ENCODE measurements at regions not wholly inside any gene's neighbourhood (a gene's known extent, or its start where the extent isn't known, plus 50 kb on each side); places are given as distances from the start of the nearest gene placed in this dataset.
A peak's percentile ranks its signal among the peaks of the same experiment; 100 is the strongest.

DNA sequence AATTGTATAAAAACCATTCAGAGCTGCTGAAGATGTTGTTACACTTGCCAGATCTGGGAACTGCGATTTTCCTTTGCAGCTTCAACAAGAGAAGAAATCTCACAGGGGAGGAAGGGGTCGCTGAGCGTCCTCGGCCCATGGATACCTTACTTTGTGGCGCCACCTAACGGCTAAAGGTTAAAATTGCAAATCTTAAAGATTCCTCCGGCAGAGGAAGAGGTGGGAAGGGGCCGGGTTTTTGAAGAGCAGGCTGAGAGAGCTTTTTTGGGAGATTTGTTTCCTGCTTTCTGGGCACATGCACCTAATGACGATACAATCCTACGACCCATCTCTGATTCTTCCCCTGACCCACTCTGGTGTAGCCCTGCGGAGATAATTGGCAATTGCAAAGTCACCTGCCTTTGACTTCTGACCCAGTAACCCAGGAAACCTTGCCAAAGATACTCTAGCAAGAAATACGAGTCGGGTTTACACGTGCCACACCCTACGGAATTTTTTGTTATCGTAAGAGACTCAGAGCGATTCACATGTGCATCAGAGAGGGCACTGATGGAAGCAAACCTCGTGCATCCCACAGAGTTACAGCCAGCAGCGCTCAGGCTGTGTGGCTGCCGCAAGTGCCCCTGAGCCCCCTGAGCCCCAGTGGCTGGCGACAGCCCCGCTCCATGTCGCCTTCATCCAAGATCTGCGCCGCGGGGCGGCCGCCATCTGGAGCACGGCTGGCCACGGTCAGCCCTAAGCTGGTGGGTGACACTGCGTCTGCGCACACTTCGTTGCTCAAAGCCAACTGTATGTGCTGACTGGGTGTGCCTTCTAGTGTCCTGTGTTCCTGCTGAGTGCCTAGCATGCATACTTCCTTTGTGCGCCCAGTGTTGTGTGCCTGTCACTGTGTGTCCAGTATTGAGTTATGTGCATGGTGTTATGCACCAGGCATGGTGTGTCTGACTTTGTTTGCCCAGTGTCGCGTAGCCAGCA, 55.2 kb upstream of the CHRNA7 start:
- CTCF ChIA-PET: interaction anchor here (0.6 to 1.3 kb wide), 2 partner anchors 323 to 326 kb away, joined by 3 to 4 read pairs; no protein-coding TSS in a partner anchor
- H3K9ac ChIP-seq (replicated peaks; ENCODE audit: extremely low read depth, insufficient read depth, low read length): no peak overlapping the region
- intact Hi-C loops (cut with micrococcal nuclease): loop anchor here (5.0 kb wide), 1 partner anchor 57 kb away; the partner anchor contains the start of gene CHRNA7

More for the DNA sequence above, 55.2 kb upstream of the CHRNA7 start:
- Histone ChIP-seq H3K4me3 (replicated peaks in 1 of 3; ENCODE audit: insufficient read depth in 1 of 3, low read depth in 1 of 3, low read length in 3 of 3) (no peak overlapping the region), H3K4me2 (ENCODE audit: insufficient read depth, low read length) (no peak overlapping the region), H3K79me2 (ENCODE audit: control insufficient read depth, insufficient read depth, low read length) (no peaks in the 10 kb centered on the region), H4K20me1 (replicated peaks; ENCODE audit: control insufficient read depth, extremely low read depth, insufficient read depth, low read length) (no peaks in the 10 kb centered on the region), H3K9me3 (replicated peaks; ENCODE audit: control insufficient read depth, insufficient read depth, low read length) (no peaks in the 10 kb centered on the region), H2AFZ (ENCODE audit: low read depth, low read length) (no peak overlapping the region), H3K9me1 (replicated peaks; ENCODE audit: control insufficient read depth, extremely low read depth, insufficient read depth, low read length) (no peaks in the 10 kb centered on the region), H3K27ac (ENCODE audit: insufficient read depth, low read depth, low read length) (no peak overlapping the region), H3K4me1 (ENCODE audit: control insufficient read depth, extremely low read depth, insufficient read depth, low read length) (peaks cover 3% of the 10 kb centered on the region), H3K27me3 (ENCODE audit: control insufficient read depth in 2 of 2, insufficient read depth in 2 of 2, low read length in 2 of 2) (no peaks in the 10 kb centered on the region), H3K36me3 (ENCODE audit: control insufficient read depth in 2 of 2, extremely low read depth in 1 of 2, insufficient read depth in 2 of 2, low read length in 2 of 2) (no peaks in the 10 kb centered on the region)
- POLR2A ChIA-PET: no interaction called here
- TF ChIP-seq, protein P1, sequence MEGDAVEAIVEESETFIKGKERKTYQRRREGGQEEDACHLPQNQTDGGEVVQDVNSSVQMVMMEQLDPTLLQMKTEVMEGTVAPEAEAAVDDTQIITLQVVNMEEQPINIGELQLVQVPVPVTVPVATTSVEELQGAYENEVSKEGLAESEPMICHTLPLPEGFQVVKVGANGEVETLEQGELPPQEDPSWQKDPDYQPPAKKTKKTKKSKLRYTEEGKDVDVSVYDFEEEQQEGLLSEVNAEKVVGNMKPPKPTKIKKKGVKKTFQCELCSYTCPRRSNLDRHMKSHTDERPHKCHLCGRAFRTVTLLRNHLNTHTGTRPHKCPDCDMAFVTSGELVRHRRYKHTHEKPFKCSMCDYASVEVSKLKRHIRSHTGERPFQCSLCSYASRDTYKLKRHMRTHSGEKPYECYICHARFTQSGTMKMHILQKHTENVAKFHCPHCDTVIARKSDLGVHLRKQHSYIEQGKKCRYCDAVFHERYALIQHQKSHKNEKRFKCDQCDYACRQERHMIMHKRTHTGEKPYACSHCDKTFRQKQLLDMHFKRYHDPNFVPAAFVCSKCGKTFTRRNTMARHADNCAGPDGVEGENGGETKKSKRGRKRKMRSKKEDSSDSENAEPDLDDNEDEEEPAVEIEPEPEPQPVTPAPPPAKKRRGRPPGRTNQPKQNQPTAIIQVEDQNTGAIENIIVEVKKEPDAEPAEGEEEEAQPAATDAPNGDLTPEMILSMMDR (IDR thresholded peaks at IDR 0.05; ENCODE audit: extremely low read depth in 1 of 2, insufficient read depth in 1 of 2, low read depth in 1 of 2, low read length in 2 of 2): peak; percentile 59 to 68
- no peak for TF ChIP-seq JUN (IDR thresholded peaks at IDR 0.05; ENCODE audit: borderline replicate concordance, insufficient read depth, insufficient read length, low read depth)
- DNase-seq (ENCODE audit: low read depth, low spot score): peak; percentile 11
- FAIRE-seq: peak; percentile 53
- BruUV-seq (replicated peaks): no TSS peak
- dilution Hi-C loops (cut with MboI; ENCODE audit: extremely low pct_ligation_motif_present, low sequenced_read_pairs): no loop called here

All from endothelial cell of umbilical vein (primary cell).